SU-DHL-6 (cell line): ENCODE measurements at regions not wholly inside any gene's neighbourhood (a gene's known extent, or its start where the extent isn't known, plus 50 kb on each side); places are given as distances from the start of the nearest gene placed in this dataset.

Source experiments
- H2AFZ ChIP-seq: fragments of 200-600 bp; sonication (generic); 2 replicates; pipeline ENCODE4 v1.6.1; 2014; ENCODE audit warnings: low read depth, mild to moderate bottlenecking, moderate library complexity, mixed read lengths, antibody characterized with exemption, low read length; ENCODE audit not compliant: severe bottlenecking
- H3F3A ChIP-seq: fragments of 200-600 bp; shearing (Covaris generic); 2 replicates; pipeline ENCODE4 v1.6.0; 2016; ENCODE audit warnings: antibody characterized with exemption, mild to moderate bottlenecking; ENCODE audit not compliant: insufficient read depth
- H3K27ac ChIP-seq: fragments of 200-600 bp; sonication (generic); 2 replicates; pipeline ENCODE4 v1.5.1; 2016; ENCODE audit warnings: low read depth, mild to moderate bottlenecking, low read length, moderate library complexity, mixed read lengths
- H3K27me3 ChIP-seq: fragments of 200-600 bp; sonication (generic), shearing (Covaris generic); 2 replicates; pipeline ENCODE4 v1.6.0; 2014; ENCODE audit warnings: mild to moderate bottlenecking, low read length
- H3K36me3 ChIP-seq: fragments of 200-600 bp; sonication (generic); 2 replicates; pipeline ENCODE4 v1.6.1; 2014; ENCODE audit warnings: mild to moderate bottlenecking, low read length, mixed read lengths
- H3K4me2 ChIP-seq: fragments of 300-600, 200-600 bp; shearing (Covaris generic), sonication (generic); 2 replicates; pipeline ENCODE4 v1.6.0; 2014; ENCODE audit warnings: low read length, low read depth, mild to moderate bottlenecking; ENCODE audit not compliant: poor library complexity, severe bottlenecking
- H3K4me3 ChIP-seq: fragments of 200-600 bp; sonication (generic); 2 replicates; pipeline ENCODE4 v1.5.1; 2014; ENCODE audit warnings: antibody characterized with exemption, low read length, mild to moderate bottlenecking, mixed read lengths; ENCODE audit not compliant: insufficient read depth, poor library complexity, severe bottlenecking
- H3K79me2 ChIP-seq: fragments of 200-600 bp; sonication (generic); 2 replicates; pipeline ENCODE4 v1.6.1; 2014; ENCODE audit warnings: mild to moderate bottlenecking, low read length, moderate library complexity; ENCODE audit not compliant: insufficient read depth
- H3K9ac ChIP-seq: fragments of 200-600 bp; sonication (generic); 2 replicates; pipeline ENCODE4 v1.7.0; 2014; ENCODE audit warnings: mild to moderate bottlenecking, low read length
- H3K9me2 ChIP-seq: fragments of 200-600 bp; sonication (generic); replicated peaks from 2 replicates; pipeline ENCODE4 v1.6.1; 2014; ENCODE audit warnings: low read length; ENCODE audit not compliant: insufficient read depth
- H3K9me3 ChIP-seq: fragments of 200-600 bp; sonication (generic); 2 replicates; pipeline ENCODE4 v1.6.1; 2014; ENCODE audit warnings: low read length, mixed read lengths; ENCODE audit not compliant: insufficient read depth
- H4K20me1 ChIP-seq: fragments of 200-600 bp; sonication (generic); 2 replicates; pipeline ENCODE4 v1.6.1; 2014; ENCODE audit warnings: low read depth, mild to moderate bottlenecking, antibody characterized with exemption, low read length, moderate library complexity, mixed read lengths
- EZH2phosphoT487 ChIP-seq: fragments of 200-600 bp; sonication (generic), shearing (Covaris generic); conservative IDR thresholded peaks from 2 replicates; pipeline ENCODE4 v1.6.1; 2018; ENCODE audit warnings: mild to moderate bottlenecking, antibody characterized with exemption, low read length, moderate library complexity, mixed read lengths
- TF ChIP-seq, protein P1 (sequence below): fragments of 200-600 bp; sonication (generic); IDR thresholded peaks from one replicate; pipeline ENCODE4 v1.5.1; 2017; ENCODE audit warnings: antibody characterized with exemption, mild to moderate bottlenecking, low read length, moderate library complexity; ENCODE audit not compliant: insufficient read depth, poor library complexity, severe bottlenecking

DNA sequence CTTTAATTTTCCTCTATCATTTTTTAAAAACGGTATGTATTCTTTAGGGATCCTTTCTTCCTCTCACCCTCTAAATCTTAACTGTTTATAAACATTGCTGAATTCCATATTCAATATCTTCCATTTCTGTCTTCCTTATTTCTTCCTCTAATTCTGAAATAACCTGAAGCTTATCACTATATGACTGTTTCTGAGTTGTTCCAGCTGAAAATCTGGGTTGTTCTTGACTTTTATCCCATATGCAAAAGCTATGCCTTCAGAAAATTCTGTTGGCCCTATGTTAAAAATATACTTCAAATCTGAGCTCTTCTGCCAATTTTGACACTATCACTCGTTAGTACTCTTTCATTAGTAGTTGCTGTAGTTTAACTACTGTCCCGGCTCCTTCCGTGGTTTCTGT lies 970.3 kb downstream of the BCL11B start:
- TF ChIP-seq, protein P1, sequence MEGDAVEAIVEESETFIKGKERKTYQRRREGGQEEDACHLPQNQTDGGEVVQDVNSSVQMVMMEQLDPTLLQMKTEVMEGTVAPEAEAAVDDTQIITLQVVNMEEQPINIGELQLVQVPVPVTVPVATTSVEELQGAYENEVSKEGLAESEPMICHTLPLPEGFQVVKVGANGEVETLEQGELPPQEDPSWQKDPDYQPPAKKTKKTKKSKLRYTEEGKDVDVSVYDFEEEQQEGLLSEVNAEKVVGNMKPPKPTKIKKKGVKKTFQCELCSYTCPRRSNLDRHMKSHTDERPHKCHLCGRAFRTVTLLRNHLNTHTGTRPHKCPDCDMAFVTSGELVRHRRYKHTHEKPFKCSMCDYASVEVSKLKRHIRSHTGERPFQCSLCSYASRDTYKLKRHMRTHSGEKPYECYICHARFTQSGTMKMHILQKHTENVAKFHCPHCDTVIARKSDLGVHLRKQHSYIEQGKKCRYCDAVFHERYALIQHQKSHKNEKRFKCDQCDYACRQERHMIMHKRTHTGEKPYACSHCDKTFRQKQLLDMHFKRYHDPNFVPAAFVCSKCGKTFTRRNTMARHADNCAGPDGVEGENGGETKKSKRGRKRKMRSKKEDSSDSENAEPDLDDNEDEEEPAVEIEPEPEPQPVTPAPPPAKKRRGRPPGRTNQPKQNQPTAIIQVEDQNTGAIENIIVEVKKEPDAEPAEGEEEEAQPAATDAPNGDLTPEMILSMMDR: no peak
- TF ChIP-seq EZH2phosphoT487: no peak
- H3K27me3 ChIP-seq: no peaks in the 10 kb centered on the region
- no peak overlapping the region for H3K4me3 ChIP-seq
- H3K9me2 ChIP-seq: no peaks in the 10 kb centered on the region
- no peak overlapping the region for H2AFZ ChIP-seq
- no peaks in the 10 kb centered on the region for H3K9me3 ChIP-seq
- H4K20me1 ChIP-seq: no peaks in the 10 kb centered on the region
- H3F3A ChIP-seq: no peaks in the 10 kb centered on the region
- H3K4me2 ChIP-seq: no peak overlapping the region
- no peak overlapping the region for H3K9ac ChIP-seq
- no peaks in the 10 kb centered on the region for H3K36me3 ChIP-seq
- H3K79me2 ChIP-seq: no peaks in the 10 kb centered on the region
- H3K27ac ChIP-seq: no peak overlapping the region

DNA sequence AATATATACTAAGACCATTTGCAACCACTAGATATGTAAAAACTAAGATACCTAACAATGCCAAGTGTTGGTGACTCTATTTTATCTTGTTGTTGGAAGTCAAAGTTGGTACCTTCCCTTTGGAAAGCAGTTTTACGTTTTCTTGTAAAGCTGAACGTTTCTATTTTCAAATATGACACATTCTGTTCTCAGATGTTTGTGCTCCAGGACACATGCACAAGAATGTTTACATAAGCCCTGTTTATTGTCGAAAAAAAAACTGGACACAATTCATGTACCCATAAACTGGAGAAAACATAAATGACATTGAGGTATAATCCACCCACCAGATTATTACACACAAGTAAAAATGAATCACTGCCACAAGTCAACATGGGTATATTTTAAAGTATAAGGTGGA lies 967.4 kb downstream of the BCL11B start:
- no peaks in the 10 kb centered on the region for H3K27me3 ChIP-seq
- no peaks in the 10 kb centered on the region for H4K20me1 ChIP-seq
- H3K27ac ChIP-seq: no peak overlapping the region
- no peak overlapping the region for H3K4me2 ChIP-seq
- no peak overlapping the region for H3K4me3 ChIP-seq
- TF ChIP-seq EZH2phosphoT487: no peak
- TF ChIP-seq, protein P1: no peak
- H3F3A ChIP-seq: no peaks in the 10 kb centered on the region
- H2AFZ ChIP-seq: no peak overlapping the region
- H3K36me3 ChIP-seq: no peaks in the 10 kb centered on the region
- H3K9me3 ChIP-seq: no peaks in the 10 kb centered on the region
- H3K9me2 ChIP-seq: no peaks in the 10 kb centered on the region
- H3K79me2 ChIP-seq: no peaks in the 10 kb centered on the region
- H3K9ac ChIP-seq: no peak overlapping the region

DNA sequence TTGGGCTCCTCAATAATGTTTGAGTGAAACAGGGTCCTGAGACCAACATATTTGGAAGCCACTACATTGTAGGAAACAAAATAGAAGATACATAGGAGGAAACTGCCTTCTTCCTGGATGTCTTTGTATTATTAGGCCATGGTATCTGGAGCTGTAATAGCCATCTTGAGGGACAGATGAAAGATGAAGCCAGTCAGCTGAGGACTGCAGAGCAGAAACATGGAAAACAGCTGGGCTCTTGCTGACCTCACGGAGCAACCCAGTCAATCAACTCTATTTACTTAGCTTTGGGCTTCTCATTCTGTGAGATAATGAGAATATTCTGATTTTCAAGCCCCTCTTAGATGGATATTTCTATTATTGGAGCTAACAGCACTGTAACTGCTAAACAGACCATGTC lies 962.4 kb downstream of the BCL11B start:
- no peaks in the 10 kb centered on the region for H3K79me2 ChIP-seq
- no peak overlapping the region for H3K9ac ChIP-seq
- no peaks in the 10 kb centered on the region for H3K36me3 ChIP-seq
- no peak overlapping the region for H3K4me3 ChIP-seq
- H3K4me2 ChIP-seq: no peak overlapping the region
- TF ChIP-seq, protein P1: no peak
- TF ChIP-seq EZH2phosphoT487: no peak
- H3F3A ChIP-seq: no peaks in the 10 kb centered on the region
- no peak overlapping the region for H2AFZ ChIP-seq
- no peaks in the 10 kb centered on the region for H3K9me3 ChIP-seq
- H3K27ac ChIP-seq: no peak overlapping the region
- no peaks in the 10 kb centered on the region for H4K20me1 ChIP-seq
- no peaks in the 10 kb centered on the region for H3K9me2 ChIP-seq
- no peaks in the 10 kb centered on the region for H3K27me3 ChIP-seq

DNA sequence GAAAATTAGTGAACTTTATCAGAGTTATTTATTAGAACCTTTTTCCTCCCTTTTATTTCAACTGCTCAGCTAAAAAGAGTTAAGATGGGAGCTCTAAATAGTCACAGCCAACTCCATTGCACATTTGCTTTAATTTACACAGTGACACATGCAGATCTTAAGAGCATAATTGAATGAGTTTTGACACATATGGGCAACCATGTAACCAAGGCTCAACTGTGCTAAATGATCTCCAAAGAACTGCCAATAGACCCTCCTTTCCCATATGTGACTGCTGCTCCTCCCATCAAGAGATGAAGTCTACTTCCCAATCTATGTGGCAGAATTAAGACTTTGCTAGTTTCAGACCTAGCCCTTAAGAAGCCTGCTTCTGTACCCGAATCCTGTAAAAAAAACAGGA lies 960.0 kb downstream of the BCL11B start:
- no peaks in the 10 kb centered on the region for H3K9me3 ChIP-seq
- no peaks in the 10 kb centered on the region for H3K9me2 ChIP-seq
- H3K27ac ChIP-seq: no peak overlapping the region
- no peak overlapping the region for H3K4me2 ChIP-seq
- no peaks in the 10 kb centered on the region for H3F3A ChIP-seq
- no peaks in the 10 kb centered on the region for H3K36me3 ChIP-seq
- H3K9ac ChIP-seq: no peak overlapping the region
- H3K4me3 ChIP-seq: no peak overlapping the region
- H2AFZ ChIP-seq: no peak overlapping the region
- no peaks in the 10 kb centered on the region for H3K79me2 ChIP-seq
- H3K27me3 ChIP-seq: no peaks in the 10 kb centered on the region
- TF ChIP-seq, protein P1: no peak
- TF ChIP-seq EZH2phosphoT487: no peak
- H4K20me1 ChIP-seq: no peaks in the 10 kb centered on the region
